ENCODE measurements at regions not wholly inside any gene's neighbourhood (a gene's known extent, or its start where the extent isn't known, plus 50 kb on each side); places are given as distances from the start of the nearest gene placed in this dataset.

- no peak for DNase-seq (ENCODE audit: low read depth)
Measured at GRCh38 chr1:239538239-239538988, 152.0 kb downstream of the CHRM3 start.

- no peak for DNase-seq (ENCODE audit: low read depth)
Measured at GRCh38 chr1:239539051-239539450, 152.7 kb downstream of the CHRM3 start.

- no peak for DNase-seq (ENCODE audit: low read depth)
Measured at GRCh38 chr1:239539812-239540211, 153.4 kb downstream of the CHRM3 start.

GRCh38 chr1:239543873-239544272 is 157.5 kb downstream of the CHRM3 start:
- no peak for DNase-seq (ENCODE audit: low read depth)

- DNase-seq (ENCODE audit: low read depth) = peak; percentile 52
Measured at GRCh38 chr1:239545466-239545865, 159.1 kb downstream of the CHRM3 start.

- DNase-seq (ENCODE audit: low read depth) = peak; percentile 27
Measured at GRCh38 chr1:239547987-239548386, 161.6 kb downstream of the CHRM3 start.

GRCh38 chr1:239550178-239550577 is 163.8 kb downstream of the CHRM3 start:
- no peak for DNase-seq (ENCODE audit: low read depth)

GRCh38 chr1:239555350-239555749 is 169.0 kb downstream of the CHRM3 start:
- no peak for DNase-seq (ENCODE audit: low read depth)

GRCh38 chr1:239558559-239558958 is 172.2 kb downstream of the CHRM3 start:
- DNase-seq (ENCODE audit: low read depth) = no peak

- DNase-seq (ENCODE audit: low read depth) = no peak
Measured at GRCh38 chr1:239558991-239559390, 172.6 kb downstream of the CHRM3 start.

GRCh38 chr1:239560921-239561320 is 174.6 kb downstream of the CHRM3 start:
- DNase-seq (ENCODE audit: low read depth) = no peak

- no peak for DNase-seq (ENCODE audit: low read depth)
Measured at GRCh38 chr1:239562095-239562494, 175.7 kb downstream of the CHRM3 start.

GRCh38 chr1:239563681-239564080 is 177.3 kb downstream of the CHRM3 start:
- DNase-seq (ENCODE audit: low read depth) = no peak

GRCh38 chr1:239566074-239566473 is 179.7 kb downstream of the CHRM3 start:
- no peak for DNase-seq (ENCODE audit: low read depth)

- DNase-seq (ENCODE audit: low read depth) = no peak
Measured at GRCh38 chr1:239570878-239571277, 184.5 kb downstream of the CHRM3 start.

- no peak for DNase-seq (ENCODE audit: low read depth)
Measured at GRCh38 chr1:239572183-239572582, 185.8 kb downstream of the CHRM3 start.

GRCh38 chr1:239574112-239574511 is 187.7 kb downstream of the CHRM3 start:
- DNase-seq (ENCODE audit: low read depth) = no peak

GRCh38 chr1:239575113-239575512 is 188.7 kb downstream of the CHRM3 start:
- no peak for DNase-seq (ENCODE audit: low read depth)

GRCh38 chr1:239583536-239583935 is 197.2 kb downstream of the CHRM3 start:
- no peak for DNase-seq (ENCODE audit: low read depth)

- no peak for DNase-seq (ENCODE audit: low read depth)
Measured at GRCh38 chr1:239586128-239586527, 199.8 kb downstream of the CHRM3 start.

GRCh38 chr1:239587066-239587465 is 200.7 kb downstream of the CHRM3 start:
- DNase-seq (ENCODE audit: low read depth) = no peak

- no peak for DNase-seq (ENCODE audit: low read depth)
Measured at GRCh38 chr1:239587574-239588369, 201.4 kb downstream of the CHRM3 start.

- DNase-seq (ENCODE audit: low read depth) = no peak
Measured at GRCh38 chr1:239590556-239590955, 204.2 kb downstream of the CHRM3 start.
